Keratinocyte (primary cell): ENCODE measurements at regions not wholly inside any gene's neighbourhood (a gene's known extent, or its start where the extent isn't known, plus 50 kb on each side); places are given as distances from the start of the nearest gene placed in this dataset.

Experiments
- DNase-seq: peaks from one replicate; pipeline ENCODE4 v3.0.0-alpha.2; 2011; ENCODE audit warnings: low read depth, missing footprints, low spot score
- FAIRE-seq: peaks from 2 replicates; lab custom pipeline; 2011; peaks lifted over from hg19 to GRCh38; lab: Jason Lieb, UNC
- H2AFZ ChIP-seq: 2 replicates; pipeline ENCODE4 v1.6.0; 2012; ENCODE audit warnings: low read length, control low read depth, inconsistent platforms; ENCODE audit not compliant: control insufficient read depth
- H3K27ac ChIP-seq: 2 replicates; pipeline ENCODE4 v1.5.1; 2011; ENCODE audit warnings: low read length; ENCODE audit not compliant: control insufficient read depth, insufficient read depth
- H3K27me3 ChIP-seq: 3 replicates; pipeline ENCODE4 v1.6.0; 2011; ENCODE audit warnings: low read length; ENCODE audit not compliant: control insufficient read depth, insufficient read depth; ENCODE audit errors: extremely low read depth
- H3K36me3 ChIP-seq, 2 experiments: 2 replicates in 1 of 2; 3 replicates in 1 of 2; pipeline ENCODE4 v1.5.1; 2011; ENCODE audit warnings: low read length in 2 of 2, mild to moderate bottlenecking in 1 of 2; ENCODE audit not compliant: control insufficient read depth in 2 of 2, insufficient read depth in 2 of 2; ENCODE audit errors: extremely low read depth in 1 of 2
- H3K4me1 ChIP-seq: 3 replicates; pipeline ENCODE4 v1.5.1; 2011; ENCODE audit warnings: low read length; ENCODE audit not compliant: control insufficient read depth, insufficient read depth; ENCODE audit errors: extremely low read depth
- H3K4me2 ChIP-seq: 3 replicates; pipeline ENCODE4 v1.6.0; 2011; ENCODE audit warnings: low read depth, low read length; ENCODE audit not compliant: control insufficient read depth, insufficient read depth; ENCODE audit errors: extremely low read depth
- H3K4me3 ChIP-seq, 3 experiments: fragments of 200-600 bp in 1 of 3; sonication (generic) in 1 of 3; 2 replicates in 2 of 3; 3 replicates in 1 of 3; pipeline ENCODE4 v1.5.1; 2011 to 2016; ENCODE audit warnings: low read length in 3 of 3, mild to moderate bottlenecking in 3 of 3, control low read depth in 2 of 3, inconsistent platforms in 1 of 3, low read depth in 1 of 3, mixed read lengths in 1 of 3, mixed run types in 1 of 3, moderate library complexity in 1 of 3; ENCODE audit not compliant: control insufficient read depth in 2 of 3, insufficient read depth in 2 of 3; ENCODE audit errors: extremely low read depth in 1 of 3
- H3K79me2 ChIP-seq: 2 replicates; pipeline ENCODE4 v1.6.0; 2012; ENCODE audit warnings: low read length; ENCODE audit not compliant: control insufficient read depth, insufficient read depth
- H3K9ac ChIP-seq: 3 replicates; pipeline ENCODE4 v1.6.0; 2011; ENCODE audit warnings: low read length; ENCODE audit not compliant: control insufficient read depth, insufficient read depth; ENCODE audit errors: extremely low read depth
- H3K9me1 ChIP-seq: 3 replicates; pipeline ENCODE4 v1.6.0; 2011; ENCODE audit warnings: low read length; ENCODE audit not compliant: control insufficient read depth, insufficient read depth; ENCODE audit errors: extremely low read depth
- H3K9me3 ChIP-seq: 2 replicates; pipeline ENCODE4 v1.5.1; 2012; ENCODE audit warnings: low read depth, low read length; ENCODE audit not compliant: control insufficient read depth
- H4K20me1 ChIP-seq: 3 replicates; pipeline ENCODE4 v1.6.0; 2011; ENCODE audit warnings: low read length; ENCODE audit not compliant: control insufficient read depth, insufficient read depth; ENCODE audit errors: extremely low read depth
- CTCF ChIP-seq, 3 experiments: IDR thresholded peaks in 1 of 3; conservative IDR thresholded peaks in 1 of 3; optimal IDR thresholded peaks in 1 of 3; 2 replicates in 2 of 3; 3 replicates in 1 of 3; pipeline versions ENCODE3 to v1.5.1; 2011; ENCODE audit warnings: low read length in 3 of 3, mild to moderate bottlenecking in 3 of 3, moderate library complexity in 2 of 3, control low read depth in 1 of 3, inconsistent platforms in 1 of 3; ENCODE audit not compliant: insufficient read depth in 2 of 3; ENCODE audit errors: extremely low read depth in 1 of 3
- EZH2 ChIP-seq: IDR thresholded peaks from one replicate; pipeline ENCODE4 v1.6.1; 2012; ENCODE audit warnings: inconsistent platforms, mild to moderate bottlenecking, low read length, moderate library complexity
- dilution Hi-C: fragments of 300-500 bp; cut with MboI; formaldehyde crosslinking; loops from one replicate; pipeline ENCODE4 v1.7.0; 2020; ENCODE audit warnings: low sequenced_read_pairs; ENCODE audit not compliant: extremely low pct_ligation_motif_present

- no peaks in the 10 kb centered on the region for H3K36me3 ChIP-seq
- no peak overlapping the region for H3K27ac ChIP-seq
- no peak overlapping the region for H3K4me2 ChIP-seq
- dilution Hi-C loops = no loop called here
- H3K4me1 ChIP-seq = peaks cover 41% of the 10 kb centered on the region
- no peaks in the 10 kb centered on the region for H3K9me1 ChIP-seq
- H3K9me3 ChIP-seq = no peaks in the 10 kb centered on the region
- DNase-seq (no peak), FAIRE-seq (no peak)
- TF ChIP-seq CTCF (optimal IDR thresholded peaks at IDR 0.05 in 1 of 3, IDR thresholded peaks at IDR 0.05 in 1 of 3, conservative IDR thresholded peaks at IDR 0.05 in 1 of 3; ENCODE audit: extremely low read depth in 1 of 3, insufficient read depth in 2 of 3, low read length in 3 of 3) = no peak
- no peak for TF ChIP-seq EZH2
- H4K20me1 ChIP-seq = no peaks in the 10 kb centered on the region
- no peak overlapping the region for H3K4me3 ChIP-seq
- no peaks in the 10 kb centered on the region for H3K27me3 ChIP-seq
- no peak overlapping the region for H2AFZ ChIP-seq
- H3K79me2 ChIP-seq = no peaks in the 10 kb centered on the region
- no peak overlapping the region for H3K9ac ChIP-seq
Observed at GRCh38 chr2:19545507-19545906, 187.1 kb upstream of the OSR1 start.

GRCh38 chr2:19543663-19544383 is 185.4 kb upstream of the OSR1 start:
- no peaks in the 10 kb centered on the region for H3K79me2 ChIP-seq
- dilution Hi-C loops = no loop called here
- H4K20me1 ChIP-seq = no peaks in the 10 kb centered on the region
- H3K9ac ChIP-seq = no peak overlapping the region
- peak overlapping the region; percentile 50 for H3K27ac ChIP-seq
- peaks cover 58% of the 10 kb centered on the region for H3K4me1 ChIP-seq
- no peaks in the 10 kb centered on the region for H3K36me3 ChIP-seq
- H3K9me3 ChIP-seq = no peaks in the 10 kb centered on the region
- H3K4me2 ChIP-seq = no peak overlapping the region
- no peaks in the 10 kb centered on the region for H3K9me1 ChIP-seq
- peak overlapping the region; percentile 34 for H2AFZ ChIP-seq
- H3K4me3 ChIP-seq = no peak overlapping the region
- FAIRE-seq (peak; percentile 67), DNase-seq (no peak)
- H3K27me3 ChIP-seq = no peaks in the 10 kb centered on the region
- no peak for TF ChIP-seq CTCF (optimal IDR thresholded peaks at IDR 0.05 in 1 of 3, IDR thresholded peaks at IDR 0.05 in 1 of 3, conservative IDR thresholded peaks at IDR 0.05 in 1 of 3; ENCODE audit: extremely low read depth in 1 of 3, insufficient read depth in 2 of 3, low read length in 3 of 3)
- TF ChIP-seq EZH2 = no peak
